DOHH2 (cell line): ENCODE measurements at regions not wholly inside any gene's neighbourhood (a gene's known extent, or its start where the extent isn't known, plus 50 kb on each side); places are given as distances from the start of the nearest gene placed in this dataset.

Experiments
- EZH2phosphoT487 ChIP-seq: fragments of 200-600 bp; sonication (generic); IDR thresholded peaks from 2 replicates; pipeline ENCODE4 v1.6.1; 2017; ENCODE audit warnings: borderline replicate concordance, mild to moderate bottlenecking, antibody characterized with exemption, low read length, moderate library complexity, mixed read lengths
- TF ChIP-seq, protein P1 (sequence below): fragments of 200-600 bp; sonication (generic); IDR thresholded peaks from one replicate; pipeline ENCODE4 v1.5.1; 2014; ENCODE audit warnings: antibody characterized with exemption, mild to moderate bottlenecking, low read depth, low read length; ENCODE audit not compliant: poor library complexity, severe bottlenecking

GRCh38 chr2:126244937-126245336 lies 411.0 kb upstream of the GYPC start:
- TF ChIP-seq, protein P1, sequence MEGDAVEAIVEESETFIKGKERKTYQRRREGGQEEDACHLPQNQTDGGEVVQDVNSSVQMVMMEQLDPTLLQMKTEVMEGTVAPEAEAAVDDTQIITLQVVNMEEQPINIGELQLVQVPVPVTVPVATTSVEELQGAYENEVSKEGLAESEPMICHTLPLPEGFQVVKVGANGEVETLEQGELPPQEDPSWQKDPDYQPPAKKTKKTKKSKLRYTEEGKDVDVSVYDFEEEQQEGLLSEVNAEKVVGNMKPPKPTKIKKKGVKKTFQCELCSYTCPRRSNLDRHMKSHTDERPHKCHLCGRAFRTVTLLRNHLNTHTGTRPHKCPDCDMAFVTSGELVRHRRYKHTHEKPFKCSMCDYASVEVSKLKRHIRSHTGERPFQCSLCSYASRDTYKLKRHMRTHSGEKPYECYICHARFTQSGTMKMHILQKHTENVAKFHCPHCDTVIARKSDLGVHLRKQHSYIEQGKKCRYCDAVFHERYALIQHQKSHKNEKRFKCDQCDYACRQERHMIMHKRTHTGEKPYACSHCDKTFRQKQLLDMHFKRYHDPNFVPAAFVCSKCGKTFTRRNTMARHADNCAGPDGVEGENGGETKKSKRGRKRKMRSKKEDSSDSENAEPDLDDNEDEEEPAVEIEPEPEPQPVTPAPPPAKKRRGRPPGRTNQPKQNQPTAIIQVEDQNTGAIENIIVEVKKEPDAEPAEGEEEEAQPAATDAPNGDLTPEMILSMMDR = peak; percentile 60
- TF ChIP-seq EZH2phosphoT487 = no peak
